K562 (cell line): ENCODE measurements at regions not wholly inside any gene's neighbourhood (a gene's known extent, or its start where the extent isn't known, plus 50 kb on each side); places are given as distances from the start of the nearest gene placed in this dataset.
A peak's percentile ranks its signal among the peaks of the same experiment; 100 is the strongest.

Source experiments
- ATAC-seq: fragments of 200-7000 bp; cut with Tn5 transposase; 3 replicates; pipeline ENCODE4 v1.9.1; 2020; ENCODE audit warnings: moderate library complexity
- BruUV-seq: library from RNA; stranded (reverse); fragments of 400-500 nt; replicated peaks from 2 replicates; lab custom pipeline; 2021; lab: Mats Ljungman, UMichigan
- CTCF ChIA-PET: fragments of 300-600 bp; formaldehyde crosslinking; extraction: SDS; loops from one replicate; lab custom pipeline; 2021; ENCODE audit warnings: low intra/inter-chr PET ratio; lab: Yijun Ruan, JAX
- POLR2A ChIA-PET: fragments of 300-600, 350-650 bp; sonication (Branson Sonifier 250); formaldehyde crosslinking; extraction: SDS; loops from one replicate; lab custom pipeline; 2021; ENCODE audit warnings: antibody characterized with exemption, inconsistent platforms; lab: Yijun Ruan, JAX
- DNase-seq, 4 experiments: peaks; one replicate each; pipeline versions ENCODE4 v3.0.0 to v3.0.0-alpha.2; 2011 to 2018; ENCODE audit warnings: low spot score in 3 of 4, mixed read lengths in 3 of 4; ENCODE audit errors: extremely low read depth in 1 of 4
- FAIRE-seq: peaks from 2 replicates; lab custom pipeline; 2011; peaks lifted over from hg19 to GRCh38; lab: Jason Lieb, UNC
- H2AFZ ChIP-seq: 2 replicates; pipeline ENCODE4 v1.6.0; 2011; ENCODE audit warnings: low read depth, low read length, control low read depth, inconsistent platforms
- H3K27ac ChIP-seq: fragments of 200-600 bp; 3 replicates; pipeline ENCODE4 v1.8.0; 2011; ENCODE audit warnings: low read depth, mild to moderate bottlenecking, control low read depth, inconsistent platforms, low read length, moderate library complexity, mixed read lengths; ENCODE audit errors: extremely low read depth
- H3K27me3 ChIP-seq, 2 experiments: fragments of 300-600 bp in 1 of 2; 2 replicates in 1 of 2; 3 replicates in 1 of 2; pipeline versions ENCODE4 v1.6.0 to v1.8.0; 2011; ENCODE audit warnings: inconsistent platforms in 2 of 2, low read length in 2 of 2, mild to moderate bottlenecking in 1 of 2, mixed read lengths in 1 of 2, moderate library complexity in 1 of 2; ENCODE audit not compliant: control insufficient read depth in 2 of 2, insufficient read depth in 2 of 2
- H3K36me3 ChIP-seq: fragments of 300-600 bp; 3 replicates; pipeline ENCODE4 v1.8.0; 2011; ENCODE audit warnings: mild to moderate bottlenecking, low read length, inconsistent platforms; ENCODE audit not compliant: control insufficient read depth, insufficient read depth
- H3K4me1 ChIP-seq, 2 experiments: fragments of 200-600 bp in 1 of 2; replicated peaks in 1 of 2; 2 replicates in 1 of 2; 3 replicates in 1 of 2; pipeline versions ENCODE4 v1.5.1 to v1.8.0; 2011; ENCODE audit warnings: inconsistent platforms in 2 of 2, low read length in 2 of 2, mild to moderate bottlenecking in 1 of 2, mixed read lengths in 1 of 2, moderate library complexity in 1 of 2; ENCODE audit not compliant: control insufficient read depth in 2 of 2, insufficient read depth in 2 of 2
- H3K4me2 ChIP-seq: 2 replicates; pipeline ENCODE4 v1.6.1; 2011; ENCODE audit warnings: low read length, control low read depth, inconsistent platforms, mixed read lengths; ENCODE audit not compliant: insufficient read depth
- H3K4me3 ChIP-seq: fragments of 200-600 bp; sonication (generic), shearing (Covaris generic); 2 replicates; pipeline ENCODE4 v1.5.1; 2016; ENCODE audit warnings: control low read depth, inconsistent platforms
- H3K79me2 ChIP-seq: fragments of 200-600 bp; 3 replicates; pipeline ENCODE4 v1.8.0; 2011; ENCODE audit warnings: low read length, inconsistent platforms; ENCODE audit not compliant: control insufficient read depth, insufficient read depth
- H3K9ac ChIP-seq, 2 experiments: 2 replicates each; pipeline versions ENCODE4 v1.6.0 to v1.6.1; 2011; ENCODE audit warnings: low read depth in 2 of 2, low read length in 2 of 2, control low read depth in 1 of 2, inconsistent platforms in 1 of 2, mild to moderate bottlenecking in 1 of 2, mixed read lengths in 1 of 2; ENCODE audit not compliant: insufficient read depth in 1 of 2
- H3K9me1 ChIP-seq: one replicate; pipeline ENCODE4 v1.6.0; 2011; ENCODE audit warnings: inconsistent platforms, mild to moderate bottlenecking, low read length, moderate library complexity; ENCODE audit not compliant: control insufficient read depth, insufficient read depth
- H3K9me3 ChIP-seq: replicated peaks from 2 replicates; pipeline ENCODE4 v1.5.1; 2011; ENCODE audit warnings: low read depth, low read length, inconsistent platforms; ENCODE audit not compliant: control insufficient read depth, insufficient read depth
- H4K20me1 ChIP-seq: replicated peaks from 2 replicates; pipeline ENCODE4 v1.6.1; 2011; ENCODE audit warnings: low read length, inconsistent platforms, mixed read lengths; ENCODE audit not compliant: control insufficient read depth, insufficient read depth
- EWSR1 ChIP-seq: fragments of 450-650 bp; IDR thresholded peaks from 2 replicates; pipeline ENCODE4 v1.6.1; 2018; ENCODE audit warnings: borderline replicate concordance, mild to moderate bottlenecking, low read depth, moderate library complexity; ENCODE audit not compliant: partially characterized antibody
- FOXA3 ChIP-seq, 2 experiments: fragments of 450-650 bp in 1 of 2; sonication (generic) in 1 of 2; formaldehyde crosslinking; IDR thresholded peaks in 1 of 2; conservative IDR thresholded peaks in 1 of 2; 2 replicates each; pipeline versions ENCODE4 v1.4.0 to v1.8.0; 2020 to 2022; ENCODE audit warnings: mild to moderate bottlenecking in 2 of 2, missing genetic modification reagents in 1 of 2
- MAFK ChIP-seq: IDR thresholded peaks from 2 replicates; pipeline ENCODE4 v1.6.1; 2011; ENCODE audit warnings: low read length, improper control_type of control experiment
- MIER1 ChIP-seq: fragments of 450-650 bp; IDR thresholded peaks from 2 replicates; pipeline ENCODE4 v1.6.1; 2016; ENCODE audit warnings: antibody characterized with exemption, mild to moderate bottlenecking, low read depth
- NFIC ChIP-seq: fragments of 450-650 bp; IDR thresholded peaks from 2 replicates; pipeline ENCODE4 v1.6.1; 2017; ENCODE audit warnings: mild to moderate bottlenecking, inconsistent platforms
- NFIX ChIP-seq: fragments of 250-450 bp; sonication (Bioruptor Pico); IDR thresholded peaks from 2 replicates; pipeline ENCODE4 v1.4.0; 2020; ENCODE audit warnings: low read depth, mild to moderate bottlenecking, moderate library complexity
- NR2C2 ChIP-seq, 2 experiments: fragments of 200-800 bp in 1 of 2; sonication (Bioruptor generic) in 1 of 2; sonication (generic) in 1 of 2; formaldehyde crosslinking in 1 of 2; IDR thresholded peaks; 2 replicates each; pipeline versions ENCODE4 v1.6.1 to v1.8.0; 2016 to 2022; ENCODE audit warnings: mild to moderate bottlenecking in 1 of 2, missing compliant biosample characterization in 1 of 2, missing genetic modification characterization in 1 of 2, missing genetic modification reagents in 1 of 2
- PCBP1 ChIP-seq: fragments of 200-400 bp; formaldehyde crosslinking; IDR thresholded peaks from 2 replicates; pipeline ENCODE4 v1.6.1; 2018; ENCODE audit warnings: mild to moderate bottlenecking, low read depth, low read length; ENCODE audit not compliant: poor library complexity, severe bottlenecking
- PCBP2 ChIP-seq: fragments of 200-400 bp; formaldehyde crosslinking; IDR thresholded peaks from 2 replicates; pipeline ENCODE4 v1.6.1; 2018; ENCODE audit warnings: low read length, low read depth, mild to moderate bottlenecking, moderate library complexity; ENCODE audit not compliant: poor library complexity, severe bottlenecking
- ZNF146 ChIP-seq: IDR thresholded peaks from one replicate; pipeline ENCODE4 v1.6.1; 2018; ENCODE audit warnings: missing compliant biosample characterization; ENCODE audit not compliant: unreplicated experiment
- ZNF165 ChIP-seq: fragments of 250-450 bp; sonication (Bioruptor Pico); IDR thresholded peaks from 2 replicates; pipeline ENCODE4 v1.4.0; 2020; ENCODE audit warnings: borderline replicate concordance
- ZNF224 ChIP-seq: sonication (generic); formaldehyde crosslinking; IDR thresholded peaks from 2 replicates; pipeline ENCODE4 v1.8.0; 2022; ENCODE audit warnings: mild to moderate bottlenecking, missing genetic modification reagents
- ZNF277 ChIP-seq: fragments of 250-450 bp; sonication (Bioruptor Pico); IDR thresholded peaks from 2 replicates; pipeline ENCODE4 v1.8.0; 2022; ENCODE audit warnings: inconsistent platforms, mild to moderate bottlenecking, moderate library complexity, borderline replicate concordance
- ZNF445 ChIP-seq: fragments of 250-450 bp; sonication (Bioruptor Pico); IDR thresholded peaks from 2 replicates; pipeline ENCODE4 v1.4.0; 2020; ENCODE audit warnings: low read depth, mild to moderate bottlenecking, moderate library complexity
- ZNF668 ChIP-seq: fragments of 250-450 bp; sonication (Bioruptor Pico); IDR thresholded peaks from 2 replicates; pipeline ENCODE4 v1.8.0; 2022; ENCODE audit warnings: mild to moderate bottlenecking, inconsistent platforms
- WGBS: fragments of 100-300 bp; shearing (Covaris generic); methylation state at CpG from one replicate; pipeline ENCODE4 v1.1.6; 2016; ENCODE audit warnings: low coverage, mixed read lengths; ENCODE audit not compliant: insufficient coverage; ENCODE audit errors: missing lambda C conversion rate; 5-methylcytosine and 5-hydroxymethylcytosine counted together
- in situ Hi-C: fragments of 300-500 bp; cut with MboI; formaldehyde crosslinking; loops from 4 replicates; pipeline ENCODE4 v1.15.0; 2018; ENCODE audit warnings: inconsistent platforms, mixed read lengths
- intact Hi-C: fragments of 100-400 bp; cut with micrococcal nuclease; formaldehyde crosslinking; loops from 2 replicates; pipeline ENCODE4 v1.14.2; 2022

DNA sequence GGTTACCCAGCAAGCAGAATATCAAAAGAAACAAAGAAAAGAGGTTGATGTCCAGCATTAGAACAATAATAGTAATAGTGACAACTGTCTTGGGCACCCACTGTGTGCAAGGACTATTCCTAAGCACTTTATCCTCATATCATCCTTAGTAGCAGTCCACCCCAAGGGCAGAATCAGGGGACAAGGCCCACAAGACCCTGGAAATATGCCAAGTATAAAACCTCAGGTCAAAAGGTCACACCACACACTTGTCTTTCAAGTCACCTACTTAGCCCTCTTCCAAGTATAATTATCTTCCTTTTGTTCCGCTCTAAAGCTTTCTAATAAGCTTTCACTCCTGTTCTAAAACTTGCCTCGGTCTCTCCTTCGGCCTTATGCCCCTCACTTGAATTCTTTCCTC is 124.0 kb upstream of the STT3B start:
- Histone ChIP-seq H2AFZ (no peak overlapping the region), H3K4me1 (no peaks in the 10 kb centered on the region; a peak in 1 of 5 replicates), H3K27me3 (peaks cover 0 to 1% of the 10 kb centered on the region in 2 experiments; a peak in 1 of 5 replicates), H3K4me3 (no peak overlapping the region), H3K9me3 (no peaks in the 10 kb centered on the region), H3K27ac (no peak overlapping the region), H3K4me2 (no peak overlapping the region; the same call in 1 of the 2 replicates), H3K9ac (no peak overlapping the region), H3K79me2 (no peaks in the 10 kb centered on the region), H4K20me1 (no peaks in the 10 kb centered on the region), H3K9me1 (no peaks in the 10 kb centered on the region), H3K36me3 (no peaks in the 10 kb centered on the region)
- in situ Hi-C loops (no loop called here), intact Hi-C loops (no loop called here)
- ChIA-PET POLR2A (interaction anchor here (1.2 kb wide), 1 partner anchor 8 kb away, joined by 3 read pairs; no protein-coding TSS in a partner anchor), CTCF (no interaction called here)
- ATAC-seq, result no peak
- no TSS peak for BruUV-seq
- FAIRE-seq, result no peak
- TF ChIP-seq ZNF445 (CRISPR knock-in tag) (no peak), NFIC (peak; percentile 75), NR2C2 (CRISPR knock-in tag; IDR thresholded peaks at IDR 0.05) (no peak), NR2C2 (tag; IDR thresholded peaks at IDR 0.05) (0 out of 2 replicates have a peak, but pooled peaks have one; percentile 19)
- DNase-seq, result peak in 1 of 4 experiments; percentile 51
- WGBS, result 5% methylated on average over 3 of the region's 3 CpGs

DNA sequence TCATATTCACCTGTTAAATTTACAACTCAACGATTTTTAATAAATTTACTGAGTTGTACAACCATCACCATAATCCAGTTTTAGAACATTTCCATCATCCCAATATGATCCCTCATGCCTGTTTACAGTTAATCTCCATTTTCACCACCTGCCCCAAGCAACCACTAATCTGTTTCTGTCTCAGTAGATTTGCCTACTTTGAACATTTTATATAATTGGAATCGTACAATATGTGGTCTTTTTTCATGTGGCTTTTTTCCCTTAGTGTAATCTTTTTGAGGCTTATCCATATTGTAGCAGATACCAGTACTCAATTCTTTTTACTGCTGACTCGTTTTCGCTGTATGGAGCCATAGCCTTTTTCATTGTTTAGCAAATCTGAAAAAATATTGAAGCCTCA is 123.3 kb upstream of the STT3B start:
- DNase-seq (no peak), ATAC-seq (no peak), FAIRE-seq (no peak)
- Histone ChIP-seq H2AFZ (no peak overlapping the region), H4K20me1 (no peaks in the 10 kb centered on the region), H3K27ac (no peak overlapping the region), H3K9me1 (no peaks in the 10 kb centered on the region), H3K36me3 (no peaks in the 10 kb centered on the region), H3K79me2 (no peaks in the 10 kb centered on the region), H3K27me3 (no peaks in the 10 kb centered on the region; a peak in 1 of 5 replicates), H3K4me1 (no peaks in the 10 kb centered on the region; a peak in 1 of 5 replicates), H3K9me3 (no peaks in the 10 kb centered on the region), H3K4me2 (no peak overlapping the region), H3K4me3 (no peak overlapping the region), H3K9ac (no peak overlapping the region)
- in situ Hi-C loops (no loop called here), intact Hi-C loops (no loop called here)
- no TSS peak for BruUV-seq
- WGBS, result 3% methylated on average over 4 of the region's 4 CpGs
- ChIA-PET POLR2A (no interaction called here), CTCF (no interaction called here)
- TF ChIP-seq EWSR1, result no peak
- no peak for TF ChIP-seq PCBP1
- no peak for TF ChIP-seq MIER1
- TF ChIP-seq MAFK, result no peak
- TF ChIP-seq ZNF668 (CRISPR knock-in tag), result no peak
- TF ChIP-seq ZNF146 (CRISPR knock-in tag), result no peak
- no peak for TF ChIP-seq PCBP2
- no peak for TF ChIP-seq ZNF224
- no peak for TF ChIP-seq NFIX
- TF ChIP-seq ZNF165 (CRISPR knock-in tag), result no peak
- TF ChIP-seq ZNF277 (CRISPR knock-in tag), result no peak
- TF ChIP-seq FOXA3 (CRISPR knock-in tag; conservative IDR thresholded peaks at IDR 0.05 in 1 of 2, IDR thresholded peaks at IDR 0.05 in 1 of 2), result no peak
